ENCODE measurements at regions not wholly inside any gene's neighbourhood (a gene's known extent, or its start where the extent isn't known, plus 50 kb on each side); places are given as distances from the start of the nearest gene placed in this dataset.

- Mint-ChIP-seq H3K27ac (no peak overlapping the region), H3K4me3 (no peak overlapping the region), H3K4me1 (peaks cover 10% of the 10 kb centered on the region; the same call in 2 of the 3 replicates), H3K36me3 (ENCODE audit: low read depth) (no peaks in the 10 kb centered on the region), H3K9me3 (no peaks in the 10 kb centered on the region), H3K27me3 (ENCODE audit: insufficient read depth, low read depth, poor library complexity) (peaks cover 10% of the 10 kb centered on the region)
- H3K36me3 ChIP-seq (ENCODE audit: insufficient read depth), result no peaks in the 10 kb centered on the region
- H3F3A ChIP-seq (replicated peaks; ENCODE audit: low read depth), result 0 out of 2 replicates have a peak, but pooled peaks cover under 1% of the 10 kb centered on the region
- peaks cover 16% of the 10 kb centered on the region; the same call in 1 of the 2 replicates for H3K27me3 ChIP-seq (ENCODE audit: insufficient read depth)
- DNase-seq (ENCODE audit: low spot score), result no peak
- H3K27ac ChIP-seq (ENCODE audit: low read depth), result no peak overlapping the region
- peaks cover 15% of the 10 kb centered on the region for H3K4me1 ChIP-seq (ENCODE audit: insufficient read depth)
- no peaks in the 10 kb centered on the region for H3K79me2 ChIP-seq (replicated peaks; ENCODE audit: insufficient read depth)
- no peak for TF ChIP-seq CREB1 (CRISPR knock-in tag; IDR thresholded peaks at IDR 0.05; ENCODE audit: low read depth)
- TF ChIP-seq, protein P1, sequence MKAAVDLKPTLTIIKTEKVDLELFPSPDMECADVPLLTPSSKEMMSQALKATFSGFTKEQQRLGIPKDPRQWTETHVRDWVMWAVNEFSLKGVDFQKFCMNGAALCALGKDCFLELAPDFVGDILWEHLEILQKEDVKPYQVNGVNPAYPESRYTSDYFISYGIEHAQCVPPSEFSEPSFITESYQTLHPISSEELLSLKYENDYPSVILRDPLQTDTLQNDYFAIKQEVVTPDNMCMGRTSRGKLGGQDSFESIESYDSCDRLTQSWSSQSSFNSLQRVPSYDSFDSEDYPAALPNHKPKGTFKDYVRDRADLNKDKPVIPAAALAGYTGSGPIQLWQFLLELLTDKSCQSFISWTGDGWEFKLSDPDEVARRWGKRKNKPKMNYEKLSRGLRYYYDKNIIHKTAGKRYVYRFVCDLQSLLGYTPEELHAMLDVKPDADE (IDR thresholded peaks at IDR 0.05), result no peak
- TF ChIP-seq JUNB (IDR thresholded peaks at IDR 0.05; ENCODE audit: unreplicated experiment), result no peak
- TF ChIP-seq, protein P2, sequence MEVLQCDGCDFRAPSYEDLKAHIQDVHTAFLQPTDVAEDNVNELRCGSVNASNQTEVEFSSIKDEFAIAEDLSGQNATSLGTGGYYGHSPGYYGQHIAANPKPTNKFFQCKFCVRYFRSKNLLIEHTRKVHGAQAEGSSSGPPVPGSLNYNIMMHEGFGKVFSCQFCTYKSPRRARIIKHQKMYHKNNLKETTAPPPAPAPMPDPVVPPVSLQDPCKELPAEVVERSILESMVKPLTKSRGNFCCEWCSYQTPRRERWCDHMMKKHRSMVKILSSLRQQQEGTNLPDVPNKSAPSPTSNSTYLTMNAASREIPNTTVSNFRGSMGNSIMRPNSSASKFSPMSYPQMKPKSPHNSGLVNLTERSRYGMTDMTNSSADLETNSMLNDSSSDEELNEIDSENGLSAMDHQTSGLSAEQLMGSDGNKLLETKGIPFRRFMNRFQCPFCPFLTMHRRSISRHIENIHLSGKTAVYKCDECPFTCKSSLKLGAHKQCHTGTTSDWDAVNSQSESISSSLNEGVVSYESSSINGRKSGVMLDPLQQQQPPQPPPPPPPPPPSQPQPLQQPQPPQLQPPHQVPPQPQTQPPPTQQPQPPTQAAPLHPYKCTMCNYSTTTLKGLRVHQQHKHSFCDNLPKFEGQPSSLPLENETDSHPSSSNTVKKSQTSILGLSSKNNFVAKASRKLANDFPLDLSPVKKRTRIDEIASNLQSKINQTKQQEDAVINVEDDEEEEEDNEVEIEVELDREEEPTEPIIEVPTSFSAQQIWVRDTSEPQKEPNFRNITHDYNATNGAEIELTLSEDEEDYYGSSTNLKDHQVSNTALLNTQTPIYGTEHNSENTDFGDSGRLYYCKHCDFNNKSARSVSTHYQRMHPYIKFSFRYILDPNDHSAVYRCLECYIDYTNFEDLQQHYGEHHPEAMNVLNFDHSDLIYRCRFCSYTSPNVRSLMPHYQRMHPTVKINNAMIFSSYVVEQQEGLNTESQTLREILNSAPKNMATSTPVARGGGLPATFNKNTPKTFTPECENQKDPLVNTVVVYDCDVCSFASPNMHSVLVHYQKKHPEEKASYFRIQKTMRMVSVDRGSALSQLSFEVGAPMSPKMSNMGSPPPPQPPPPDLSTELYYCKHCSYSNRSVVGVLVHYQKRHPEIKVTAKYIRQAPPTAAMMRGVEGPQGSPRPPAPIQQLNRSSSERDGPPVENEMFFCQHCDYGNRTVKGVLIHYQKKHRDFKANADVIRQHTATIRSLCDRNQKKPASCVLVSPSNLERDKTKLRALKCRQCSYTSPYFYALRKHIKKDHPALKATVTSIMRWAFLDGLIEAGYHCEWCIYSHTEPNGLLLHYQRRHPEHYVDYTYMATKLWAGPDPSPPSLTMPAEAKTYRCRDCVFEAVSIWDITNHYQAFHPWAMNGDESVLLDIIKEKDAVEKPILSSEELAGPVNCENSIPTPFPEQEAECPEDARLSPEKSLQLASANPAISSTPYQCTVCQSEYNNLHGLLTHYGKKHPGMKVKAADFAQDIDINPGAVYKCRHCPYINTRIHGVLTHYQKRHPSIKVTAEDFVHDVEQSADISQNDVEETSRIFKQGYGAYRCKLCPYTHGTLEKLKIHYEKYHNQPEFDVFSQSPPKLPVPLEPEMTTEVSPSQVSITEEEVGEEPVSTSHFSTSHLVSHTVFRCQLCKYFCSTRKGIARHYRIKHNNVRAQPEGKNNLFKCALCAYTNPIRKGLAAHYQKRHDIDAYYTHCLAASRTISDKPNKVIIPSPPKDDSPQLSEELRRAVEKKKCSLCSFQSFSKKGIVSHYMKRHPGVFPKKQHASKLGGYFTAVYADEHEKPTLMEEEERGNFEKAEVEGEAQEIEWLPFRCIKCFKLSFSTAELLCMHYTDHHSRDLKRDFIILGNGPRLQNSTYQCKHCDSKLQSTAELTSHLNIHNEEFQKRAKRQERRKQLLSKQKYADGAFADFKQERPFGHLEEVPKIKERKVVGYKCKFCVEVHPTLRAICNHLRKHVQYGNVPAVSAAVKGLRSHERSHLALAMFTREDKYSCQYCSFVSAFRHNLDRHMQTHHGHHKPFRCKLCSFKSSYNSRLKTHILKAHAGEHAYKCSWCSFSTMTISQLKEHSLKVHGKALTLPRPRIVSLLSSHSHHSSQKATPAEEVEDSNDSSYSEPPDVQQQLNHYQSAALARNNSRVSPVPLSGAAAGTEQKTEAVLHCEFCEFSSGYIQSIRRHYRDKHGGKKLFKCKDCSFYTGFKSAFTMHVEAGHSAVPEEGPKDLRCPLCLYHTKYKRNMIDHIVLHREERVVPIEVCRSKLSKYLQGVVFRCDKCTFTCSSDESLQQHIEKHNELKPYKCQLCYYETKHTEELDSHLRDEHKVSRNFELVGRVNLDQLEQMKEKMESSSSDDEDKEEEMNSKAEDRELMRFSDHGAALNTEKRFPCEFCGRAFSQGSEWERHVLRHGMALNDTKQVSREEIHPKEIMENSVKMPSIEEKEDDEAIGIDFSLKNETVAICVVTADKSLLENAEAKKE (CRISPR knock-in tag; IDR thresholded peaks at IDR 0.05), result no peak
- no peak for TF ChIP-seq EZH2phosphoT487 (IDR thresholded peaks at IDR 0.05; ENCODE audit: unreplicated experiment)
- no peak for TF ChIP-seq REST (IDR thresholded peaks at IDR 0.05; ENCODE audit: unreplicated experiment)
- no peak for TF ChIP-seq STAT1 (IDR thresholded peaks at IDR 0.05; ENCODE audit: unreplicated experiment)
- TF ChIP-seq ZNF331 (CRISPR knock-in tag; IDR thresholded peaks at IDR 0.05; ENCODE audit: low read depth), result no peak
- no peak for TF ChIP-seq POLR2AphosphoS5 (IDR thresholded peaks at IDR 0.05; ENCODE audit: low read depth)
- TF ChIP-seq ZNF114 (CRISPR knock-in tag; IDR thresholded peaks at IDR 0.05), result no peak
- H3K9me2 ChIP-seq (ENCODE audit: insufficient read depth), result no peaks in the 10 kb centered on the region; the same call in 1 of the 2 replicates
- no peaks in the 10 kb centered on the region for H4K20me1 ChIP-seq (replicated peaks; ENCODE audit: insufficient read depth)
- no peak overlapping the region for H2AFZ ChIP-seq
- ATAC-seq, result no peak
- H3K4me3 ChIP-seq, result no peak overlapping the region
- no peak overlapping the region for H3K4me2 ChIP-seq
Measured at GRCh38 chr13:44311011-44311780, 62.4 kb upstream of the SERP2 start.
